Liver (tissue), 8 donors: ENCODE measurements at regions not wholly inside any gene's neighbourhood (a gene's known extent, or its start where the extent isn't known, plus 50 kb on each side); places are given as distances from the start of the nearest gene placed in this dataset.

Experiments used
- DNase-seq: peaks from one replicate; pipeline ENCODE4 v3.0.0-alpha.2; 2017; ENCODE audit warnings: low spot score
- H3K27ac ChIP-seq, 2 donors: one replicate each; pipeline ENCODE4 v1.7.0; 2013; ENCODE audit warnings: inconsistent platforms in 2 of 2, low read length in 2 of 2, control low read depth in 1 of 2, low read depth in 1 of 2, mild to moderate bottlenecking in 1 of 2
- H3K27me3 ChIP-seq, 4 donors: one replicate each; pipeline versions ENCODE4 v1.6.1 to v1.7.0; 2013; ENCODE audit warnings: low read length in 3 of 4, inconsistent platforms in 1 of 4, mild to moderate bottlenecking in 1 of 4, moderate library complexity in 1 of 4; ENCODE audit not compliant: control insufficient read depth in 4 of 4, insufficient read depth in 4 of 4
- H3K36me3 ChIP-seq, 4 donors: one replicate each; pipeline versions ENCODE4 v1.6.1 to v1.7.0; 2013; ENCODE audit warnings: low read length in 3 of 4, mild to moderate bottlenecking in 3 of 4, low read depth in 1 of 4, moderate library complexity in 1 of 4; ENCODE audit not compliant: control insufficient read depth in 4 of 4, insufficient read depth in 3 of 4
- H3K4me1 ChIP-seq, 4 donors: one replicate each; pipeline versions ENCODE4 v1.6.1 to v1.7.0; 2013; ENCODE audit warnings: low read length in 3 of 4, mild to moderate bottlenecking in 3 of 4, moderate library complexity in 1 of 4; ENCODE audit not compliant: control insufficient read depth in 4 of 4, insufficient read depth in 4 of 4
- H3K4me3 ChIP-seq, 3 donors: one replicate each; pipeline versions ENCODE4 v1.6.1 to v1.7.0; 2013; ENCODE audit warnings: low read length in 3 of 3, control low read depth in 1 of 3, low read depth in 1 of 3, mild to moderate bottlenecking in 1 of 3
- H3K9ac ChIP-seq, 2 donors: one replicate each; pipeline ENCODE4 v1.7.0; 2013; ENCODE audit warnings: low read length in 2 of 2, mild to moderate bottlenecking in 2 of 2, moderate library complexity in 2 of 2, control low read depth in 1 of 2, low read depth in 1 of 2
- H3K9me3 ChIP-seq, 4 donors: one replicate each; pipeline versions ENCODE4 v1.6.1 to v1.7.0; 2013; ENCODE audit warnings: low read length in 3 of 4; ENCODE audit not compliant: control insufficient read depth in 4 of 4
- ATF3 ChIP-seq: IDR thresholded peaks from 2 replicates; pipeline ENCODE4 v1.6.1; 2016; ENCODE audit warnings: antibody characterized with exemption
- CTCF ChIP-seq: fragments of 150-350 bp; IDR thresholded peaks from 2 replicates; pipeline ENCODE4 v1.5.1; 2017; ENCODE audit warnings: improper control_type of control experiment, low read depth, low read length; ENCODE audit not compliant: missing input control
- EGR1 ChIP-seq, 2 donors: IDR thresholded peaks; 2 replicates each; pipeline ENCODE4 v1.6.1; 2016 to 2018; ENCODE audit warnings: antibody characterized with exemption in 2 of 2, low read depth in 2 of 2
- FOXA1 ChIP-seq: IDR thresholded peaks from 2 replicates; pipeline ENCODE4 v1.6.1; 2016; ENCODE audit warnings: antibody characterized with exemption
- FOXA2 ChIP-seq: IDR thresholded peaks from 2 replicates; pipeline ENCODE4 v1.6.1; 2016; ENCODE audit warnings: antibody characterized with exemption
- GABPA ChIP-seq, 2 donors: IDR thresholded peaks in 1 of 2; conservative IDR thresholded peaks in 1 of 2; 2 replicates each; pipeline ENCODE4 v1.6.1; 2016; ENCODE audit warnings: antibody characterized with exemption in 2 of 2, mild to moderate bottlenecking in 1 of 2, moderate library complexity in 1 of 2
- HNF4A ChIP-seq, 2 donors: conservative IDR thresholded peaks; 2 replicates each; pipeline ENCODE4 v1.6.1; 2016; ENCODE audit warnings: antibody characterized with exemption in 2 of 2, mild to moderate bottlenecking in 2 of 2
- HNF4G ChIP-seq: IDR thresholded peaks from 2 replicates; pipeline ENCODE4 v1.6.1; 2016; ENCODE audit warnings: antibody characterized with exemption
- JUND ChIP-seq, 2 donors: IDR thresholded peaks; 2 replicates each; pipeline ENCODE4 v1.6.1; 2016; ENCODE audit warnings: antibody characterized with exemption in 2 of 2
- MAX ChIP-seq: IDR thresholded peaks from 2 replicates; pipeline ENCODE4 v1.6.1; 2016; ENCODE audit warnings: antibody characterized with exemption
- NR2F2 ChIP-seq: IDR thresholded peaks from 2 replicates; pipeline ENCODE4 v1.6.1; 2016; ENCODE audit warnings: antibody characterized with exemption
- RAD21 ChIP-seq, 2 donors: IDR thresholded peaks; 2 replicates each; pipeline ENCODE4 v1.6.1; 2016; ENCODE audit warnings: antibody characterized with exemption in 2 of 2, mild to moderate bottlenecking in 2 of 2
- RXRA ChIP-seq, 2 donors: IDR thresholded peaks; 2 replicates each; pipeline ENCODE4 v1.6.1; 2017 to 2018; ENCODE audit warnings: antibody characterized with exemption in 2 of 2, mild to moderate bottlenecking in 1 of 2
- SP1 ChIP-seq: IDR thresholded peaks from 2 replicates; pipeline ENCODE4 v1.6.1; 2018; ENCODE audit warnings: antibody characterized with exemption, mild to moderate bottlenecking
- TAF1 ChIP-seq: conservative IDR thresholded peaks from 2 replicates; pipeline ENCODE4 v1.6.1; 2016; ENCODE audit warnings: antibody characterized with exemption, mild to moderate bottlenecking
- YY1 ChIP-seq: IDR thresholded peaks from 2 replicates; pipeline ENCODE4 v1.6.1; 2016; ENCODE audit warnings: antibody characterized with exemption, mild to moderate bottlenecking
- ZBTB33 ChIP-seq: IDR thresholded peaks from 2 replicates; pipeline ENCODE4 v1.6.1; 2016; ENCODE audit warnings: antibody characterized with exemption
- WGBS: extraction: QIAGEN DNeasy Blood & Tissue Kit; methylation state at CpG from one replicate; pipeline ENCODE4 v1.1.7; 2013; 5-methylcytosine and 5-hydroxymethylcytosine counted together
- donor health status: healthy.
- donor health status: healthy.
- donor health status: healthy.
- donor health status: healthy.
- donor health status: healthy.

GRCh38 chr3:127488141-127488672 is 102.3 kb downstream of the TPRA1 start:
- Histone ChIP-seq H3K27ac (no peak overlapping the region), H3K9me3 (no peaks in the 10 kb centered on the region), H3K27me3 (no peaks in the 10 kb centered on the region), H3K4me3 (no peak overlapping the region), H3K36me3 (no peaks in the 10 kb centered on the region), H3K4me1 (no peaks in the 10 kb centered on the region), H3K9ac (no peak overlapping the region)
- WGBS, result 78% methylated on average over 8 of the region's 8 CpGs
- TF ChIP-seq NR2F2, result no peak
- no peak for TF ChIP-seq SP1
- no peak for TF ChIP-seq JUND (IDR thresholded peaks at IDR 0.05)
- no peak for DNase-seq

- peak; percentile 19 for DNase-seq
- H3K9ac ChIP-seq, result no peak overlapping the region
- 90% methylated on average over 7 of the region's 7 CpGs for WGBS
Measured at GRCh38 chr3:127487196-127487595, 103.3 kb downstream of the TPRA1 start.

More at GRCh38 chr3:127487196-127487595, 103.3 kb downstream of the TPRA1 start:
- Histone ChIP-seq H3K27ac (no peak overlapping the region), H3K4me3 (no peak overlapping the region), H3K9me3 (no peaks in the 10 kb centered on the region), H3K4me1 (no peaks in the 10 kb centered on the region), H3K27me3 (no peaks in the 10 kb centered on the region), H3K36me3 (no peaks in the 10 kb centered on the region)
- no peak for TF ChIP-seq NR2F2
- no peak for TF ChIP-seq HNF4G
- TF ChIP-seq RAD21 (IDR thresholded peaks at IDR 0.05), result no peak
- TF ChIP-seq GABPA (IDR thresholded peaks at IDR 0.05 in 1 of 2, conservative IDR thresholded peaks at IDR 0.05 in 1 of 2), result no peak
- no peak for TF ChIP-seq YY1
- no peak for TF ChIP-seq FOXA2
- TF ChIP-seq ATF3, result no peak
- no peak for TF ChIP-seq JUND (IDR thresholded peaks at IDR 0.05)
- TF ChIP-seq CTCF, result no peak
- no peak for TF ChIP-seq TAF1
- TF ChIP-seq MAX, result no peak
- no peak for TF ChIP-seq RXRA (IDR thresholded peaks at IDR 0.05)
- TF ChIP-seq ZBTB33, result no peak
- no peak for TF ChIP-seq FOXA1
- TF ChIP-seq HNF4A (conservative IDR thresholded peaks at IDR 0.05), result no peak
- TF ChIP-seq SP1, result no peak
- TF ChIP-seq EGR1 (IDR thresholded peaks at IDR 0.05; ENCODE audit: low read depth in 2 of 2), result no peak
